ENCODE measurements at regions not wholly inside any gene's neighbourhood (a gene's known extent, or its start where the extent isn't known, plus 50 kb on each side); places are given as distances from the start of the nearest gene placed in this dataset.
"Not testable (repeated sequence)": the region's sequence is repeated elsewhere in the genome, so short reads cannot be mapped to it uniquely, and the experiment has no call there.

- DNase-seq (ENCODE audit: low spot score) (no peak), ATAC-seq (ENCODE audit: low read depth) (no peak)
- no peak overlapping the region for H3K4me3 ChIP-seq (ENCODE audit: severe bottlenecking)
- no peak overlapping the region for H3K27ac ChIP-seq (ENCODE audit: poor library complexity, severe bottlenecking)
- no peaks in the 10 kb centered on the region for H3K4me1 ChIP-seq (ENCODE audit: insufficient read depth, poor library complexity, severe bottlenecking)
- no peaks in the 10 kb centered on the region for H3K9me3 ChIP-seq (ENCODE audit: severe bottlenecking)
- TF ChIP-seq, protein P1, sequence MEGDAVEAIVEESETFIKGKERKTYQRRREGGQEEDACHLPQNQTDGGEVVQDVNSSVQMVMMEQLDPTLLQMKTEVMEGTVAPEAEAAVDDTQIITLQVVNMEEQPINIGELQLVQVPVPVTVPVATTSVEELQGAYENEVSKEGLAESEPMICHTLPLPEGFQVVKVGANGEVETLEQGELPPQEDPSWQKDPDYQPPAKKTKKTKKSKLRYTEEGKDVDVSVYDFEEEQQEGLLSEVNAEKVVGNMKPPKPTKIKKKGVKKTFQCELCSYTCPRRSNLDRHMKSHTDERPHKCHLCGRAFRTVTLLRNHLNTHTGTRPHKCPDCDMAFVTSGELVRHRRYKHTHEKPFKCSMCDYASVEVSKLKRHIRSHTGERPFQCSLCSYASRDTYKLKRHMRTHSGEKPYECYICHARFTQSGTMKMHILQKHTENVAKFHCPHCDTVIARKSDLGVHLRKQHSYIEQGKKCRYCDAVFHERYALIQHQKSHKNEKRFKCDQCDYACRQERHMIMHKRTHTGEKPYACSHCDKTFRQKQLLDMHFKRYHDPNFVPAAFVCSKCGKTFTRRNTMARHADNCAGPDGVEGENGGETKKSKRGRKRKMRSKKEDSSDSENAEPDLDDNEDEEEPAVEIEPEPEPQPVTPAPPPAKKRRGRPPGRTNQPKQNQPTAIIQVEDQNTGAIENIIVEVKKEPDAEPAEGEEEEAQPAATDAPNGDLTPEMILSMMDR (IDR thresholded peaks at IDR 0.05; ENCODE audit: poor library complexity, severe bottlenecking): no peak
- no peaks in the 10 kb centered on the region for H3K36me3 ChIP-seq (ENCODE audit: low read depth)
- H3K27me3 ChIP-seq (ENCODE audit: insufficient read depth, poor library complexity, severe bottlenecking): no peaks in the 10 kb centered on the region
Measured at GRCh38 chr13:22866221-22866620, 314.6 kb upstream of the SGCG start.

DNA sequence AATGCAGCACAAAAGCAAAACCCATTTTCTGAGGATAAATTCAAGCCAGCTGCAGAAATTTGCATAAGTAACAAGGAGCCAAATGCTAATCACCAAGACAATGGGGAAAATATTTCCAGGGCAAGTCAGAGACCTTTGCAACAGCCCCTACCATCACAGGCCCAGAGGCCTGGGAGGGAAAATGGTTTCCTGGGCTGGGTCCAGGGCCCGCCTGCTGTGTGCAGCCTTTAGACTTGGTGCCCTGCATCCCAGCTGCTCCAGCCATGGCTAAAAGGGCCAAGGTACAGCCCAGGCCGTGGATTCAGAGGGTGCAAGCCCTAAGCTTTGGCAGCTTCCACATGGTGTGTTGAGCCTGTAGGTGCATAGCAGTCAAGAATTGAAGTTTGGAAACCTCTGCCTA lies 309.5 kb upstream of the SGCG start:
- Histone ChIP-seq H3K4me3 (ENCODE audit: severe bottlenecking) (no peak overlapping the region), H3K36me3 (ENCODE audit: low read depth) (no peaks in the 10 kb centered on the region), H3K27ac (ENCODE audit: poor library complexity, severe bottlenecking) (no peak overlapping the region), H3K27me3 (ENCODE audit: insufficient read depth, poor library complexity, severe bottlenecking) (no peaks in the 10 kb centered on the region), H3K4me1 (ENCODE audit: insufficient read depth, poor library complexity, severe bottlenecking) (no peaks in the 10 kb centered on the region), H3K9me3 (ENCODE audit: severe bottlenecking) (no peaks in the 10 kb centered on the region)
- DNase-seq (ENCODE audit: low spot score): no peak
- ATAC-seq (ENCODE audit: low read depth): no peak
- TF ChIP-seq, protein P1 (IDR thresholded peaks at IDR 0.05; ENCODE audit: poor library complexity, severe bottlenecking): no peak

DNA sequence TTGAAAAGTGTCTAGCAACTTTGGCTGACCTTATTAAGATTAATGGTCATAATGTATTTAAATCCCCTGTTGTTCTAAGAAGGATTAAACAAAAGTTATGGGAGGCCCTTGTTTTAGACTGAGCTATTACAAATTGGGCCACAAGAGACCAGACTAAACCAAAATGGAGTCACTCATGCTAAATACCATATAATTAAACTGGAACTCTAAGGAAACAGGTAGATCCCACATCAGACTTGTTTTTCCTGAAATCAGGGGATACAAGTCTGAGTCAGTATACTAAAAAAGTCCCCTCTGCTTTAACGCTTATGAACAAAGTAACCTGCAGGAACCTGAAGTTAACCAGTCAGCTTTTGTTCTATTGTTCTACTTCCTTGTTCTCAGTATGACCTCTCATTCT lies 305.9 kb upstream of the SGCG start:
- no peaks in the 10 kb centered on the region for H3K9me3 ChIP-seq (ENCODE audit: severe bottlenecking)
- ATAC-seq (ENCODE audit: low read depth) (no peak), DNase-seq (ENCODE audit: low spot score) (no peak)
- TF ChIP-seq, protein P1 (IDR thresholded peaks at IDR 0.05; ENCODE audit: poor library complexity, severe bottlenecking): no peak
- H3K27ac ChIP-seq (ENCODE audit: poor library complexity, severe bottlenecking): no peak overlapping the region
- H3K4me3 ChIP-seq (ENCODE audit: severe bottlenecking): no peak overlapping the region
- H3K4me1 ChIP-seq (ENCODE audit: insufficient read depth, poor library complexity, severe bottlenecking): no peaks in the 10 kb centered on the region
- H3K36me3 ChIP-seq (ENCODE audit: low read depth): no peaks in the 10 kb centered on the region
- no peaks in the 10 kb centered on the region for H3K27me3 ChIP-seq (ENCODE audit: insufficient read depth, poor library complexity, severe bottlenecking)

- ATAC-seq (ENCODE audit: low read depth) (no peak), DNase-seq (ENCODE audit: low spot score) (no peak)
- TF ChIP-seq, protein P1 (IDR thresholded peaks at IDR 0.05; ENCODE audit: poor library complexity, severe bottlenecking): no peak
- H3K4me3 ChIP-seq (ENCODE audit: severe bottlenecking): no peak overlapping the region
- H3K9me3 ChIP-seq (ENCODE audit: severe bottlenecking): no peaks in the 10 kb centered on the region
- H3K36me3 ChIP-seq (ENCODE audit: low read depth): no peaks in the 10 kb centered on the region
- H3K27me3 ChIP-seq (ENCODE audit: insufficient read depth, poor library complexity, severe bottlenecking): no peaks in the 10 kb centered on the region
- H3K4me1 ChIP-seq (ENCODE audit: insufficient read depth, poor library complexity, severe bottlenecking): no peaks in the 10 kb centered on the region
- H3K27ac ChIP-seq (ENCODE audit: poor library complexity, severe bottlenecking): no peak overlapping the region
Measured at GRCh38 chr13:22877421-22877820, 303.4 kb upstream of the SGCG start.

- Histone ChIP-seq H3K27me3 (ENCODE audit: insufficient read depth, poor library complexity, severe bottlenecking) (no peaks in the 10 kb centered on the region), H3K4me1 (ENCODE audit: insufficient read depth, poor library complexity, severe bottlenecking) (no peaks in the 10 kb centered on the region), H3K9me3 (ENCODE audit: severe bottlenecking) (no peaks in the 10 kb centered on the region), H3K36me3 (ENCODE audit: low read depth) (no peaks in the 10 kb centered on the region), H3K4me3 (ENCODE audit: severe bottlenecking) (no peak overlapping the region), H3K27ac (ENCODE audit: poor library complexity, severe bottlenecking) (no peak overlapping the region)
- TF ChIP-seq, protein P1 (IDR thresholded peaks at IDR 0.05; ENCODE audit: poor library complexity, severe bottlenecking): no peak
- ATAC-seq (ENCODE audit: low read depth) (no peak), DNase-seq (ENCODE audit: low spot score) (no peak)
Measured at GRCh38 chr13:22880741-22881720, 299.7 kb upstream of the SGCG start.

- not testable (repeated sequence) for H3K27ac ChIP-seq (ENCODE audit: poor library complexity, severe bottlenecking); H3K9me3 ChIP-seq (ENCODE audit: severe bottlenecking); H3K27me3 ChIP-seq (ENCODE audit: insufficient read depth, poor library complexity, severe bottlenecking); H3K4me3 ChIP-seq (ENCODE audit: severe bottlenecking); H3K36me3 ChIP-seq (ENCODE audit: low read depth); H3K4me1 ChIP-seq (ENCODE audit: insufficient read depth, poor library complexity, severe bottlenecking); ATAC-seq (ENCODE audit: low read depth); DNase-seq (ENCODE audit: low spot score)
Measured at GRCh38 chr13:22881721-22882608, 298.8 kb upstream of the SGCG start.
